Naive thymus-derived CD8-positive, alpha-beta T cell (primary cell): ENCODE measurements at regions not wholly inside any gene's neighbourhood (a gene's known extent, or its start where the extent isn't known, plus 50 kb on each side); places are given as distances from the start of the nearest gene placed in this dataset.

Experiments
- ATAC-seq, 2 donors: fragments of 150-1000 bp; cut with Tn5 transposase in 1 of 2; sonication (Bioruptor Pico), chemical (Tn5 transposase) in 1 of 2; 1 replicate in 1 of 2; 2 replicates in 1 of 2; pipeline ENCODE4 v1.10.0; 2021; ENCODE audit warnings: mild to moderate bottlenecking in 2 of 2, moderate library complexity in 2 of 2
- POLR2A ChIA-PET: fragments of 350-600 bp; sonication (Branson Sonifier 250); formaldehyde crosslinking; loops from one replicate; lab custom pipeline; 2021; ENCODE audit warnings: antibody characterized with exemption; lab: Charles Lee
- DNase-seq, 10 donors: peaks; one replicate each; pipeline versions ENCODE4 v3.0.0 to v3.0.0-alpha.2; 2020 to 2022
- H3K27ac Mint-ChIP-seq, 10 donors: one replicate each; pipeline ENCODE4 v1.8.0; 2020 to 2022; ENCODE audit warnings: mild to moderate bottlenecking in 10 of 10, mixed read lengths in 10 of 10, moderate library complexity in 4 of 10, inconsistent platforms in 1 of 10
- H3K27me3 Mint-ChIP-seq, 5 donors: one replicate each; pipeline ENCODE4 v1.8.0; 2021 to 2022; ENCODE audit warnings: mixed read lengths in 5 of 5
- H3K36me3 Mint-ChIP-seq, 3 donors: one replicate each; pipeline ENCODE4 v1.8.0; 2020 to 2022; ENCODE audit warnings: mixed read lengths in 3 of 3, mild to moderate bottlenecking in 2 of 3, inconsistent platforms in 1 of 3
- H3K4me1 Mint-ChIP-seq, 4 donors: one replicate each; pipeline ENCODE4 v1.8.0; 2021 to 2022; ENCODE audit warnings: mixed read lengths in 4 of 4
- H3K4me3 Mint-ChIP-seq, 10 donors: one replicate each; pipeline ENCODE4 v1.8.0; 2020 to 2022; ENCODE audit warnings: mild to moderate bottlenecking in 10 of 10, mixed read lengths in 10 of 10, moderate library complexity in 6 of 10, inconsistent platforms in 1 of 10
- H3K9me3 Mint-ChIP-seq, 9 donors: one replicate each; pipeline ENCODE4 v1.8.0; 2020 to 2022; ENCODE audit warnings: mixed read lengths in 9 of 9, mild to moderate bottlenecking in 3 of 9, inconsistent platforms in 1 of 9, moderate library complexity in 1 of 9

DNA sequence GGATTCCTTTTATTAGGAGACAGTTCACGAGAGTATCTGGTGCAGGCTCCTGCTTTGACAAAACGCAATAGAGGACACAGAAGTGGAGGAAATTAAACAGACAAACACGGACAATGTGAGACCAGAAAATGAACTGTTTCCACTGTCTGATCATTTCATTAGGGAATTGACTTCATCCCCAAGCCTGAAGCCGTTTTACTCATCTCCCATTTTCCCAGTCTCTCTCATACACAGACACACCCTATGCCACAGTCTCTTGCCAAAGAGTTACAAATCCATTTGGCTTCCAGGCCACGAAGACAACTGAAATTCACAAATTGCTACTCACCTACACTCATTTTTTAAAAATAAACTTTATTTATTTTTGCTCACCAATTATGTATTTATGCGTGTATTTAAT, 1087.8 kb upstream of the TMEM132C start:
- H3K27ac Mint-ChIP-seq, result no peak overlapping the region
- POLR2A ChIA-PET, result no interaction called here
- ATAC-seq, result no peak
- DNase-seq, result no peak
- no peaks in the 10 kb centered on the region for H3K4me1 Mint-ChIP-seq
- H3K27me3 Mint-ChIP-seq, result peaks cover 1 to 28% (median 5%) of the 10 kb centered on the region in 5 donors
- H3K9me3 Mint-ChIP-seq, result peaks cover 0 to 28% (median 15%) of the 10 kb centered on the region in 9 donors
- peaks cover 0 to 5% (median 0%) of the 10 kb centered on the region in 3 donors for H3K36me3 Mint-ChIP-seq
- H3K4me3 Mint-ChIP-seq, result no peak overlapping the region

DNA sequence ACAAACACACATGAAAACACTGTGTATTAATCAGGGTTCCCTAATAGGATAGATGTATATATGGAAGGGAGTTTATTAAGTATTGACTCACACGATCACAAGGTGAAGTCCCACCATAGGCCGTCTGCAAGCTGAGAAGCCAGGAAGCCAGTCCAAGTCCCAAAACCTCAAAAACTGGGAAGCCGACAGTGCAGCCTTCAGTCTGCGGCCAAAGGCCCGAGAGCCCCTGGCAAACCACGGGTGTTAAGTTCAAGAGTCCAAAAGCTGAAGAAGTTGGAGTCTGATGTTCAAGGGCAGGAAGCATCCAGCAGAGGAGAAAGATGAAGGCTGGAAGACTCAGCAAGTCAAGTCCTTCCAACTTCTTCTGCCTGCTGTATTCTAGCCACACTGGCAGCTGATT, 1085.0 kb upstream of the TMEM132C start:
- peaks cover 0 to 23% (median 11%) of the 10 kb centered on the region in 9 donors for H3K9me3 Mint-ChIP-seq
- peaks cover 2 to 28% (median 4%) of the 10 kb centered on the region in 5 donors for H3K27me3 Mint-ChIP-seq
- POLR2A ChIA-PET, result no interaction called here
- no peaks in the 10 kb centered on the region for H3K4me1 Mint-ChIP-seq
- ATAC-seq (no peak), DNase-seq (no peak)
- H3K36me3 Mint-ChIP-seq, result peaks cover 0 to 5% (median 0%) of the 10 kb centered on the region in 3 donors
- H3K27ac Mint-ChIP-seq, result peak overlapping the region in 1 of 10 donors; percentile 13
- H3K4me3 Mint-ChIP-seq, result no peak overlapping the region

DNA sequence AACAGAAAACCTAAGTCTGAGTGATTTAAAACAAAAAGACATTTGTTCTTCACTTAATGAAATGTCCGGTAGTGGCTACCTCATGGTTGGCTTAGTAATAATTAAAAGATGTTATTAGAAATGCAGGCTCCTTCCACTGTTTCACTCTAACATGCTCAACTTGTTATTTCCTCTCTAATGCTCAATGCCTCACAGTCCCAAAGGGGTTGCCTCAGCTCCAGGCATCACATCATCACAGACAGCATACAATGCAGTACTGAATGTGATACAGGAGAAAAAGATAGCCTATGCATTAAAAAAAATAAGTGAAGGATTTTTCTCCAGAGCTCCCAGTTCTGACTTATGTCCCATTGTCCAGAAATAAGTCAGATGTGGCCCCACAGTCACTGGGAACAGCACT, 1077.0 kb upstream of the TMEM132C start:
- peaks cover 0 to 12% (median 6%) of the 10 kb centered on the region in 5 donors for H3K27me3 Mint-ChIP-seq
- no peak overlapping the region for H3K27ac Mint-ChIP-seq
- DNase-seq, result no peak
- peaks cover 0 to 6% (median 0%) of the 10 kb centered on the region in 9 donors for H3K9me3 Mint-ChIP-seq
- H3K36me3 Mint-ChIP-seq, result no peaks in the 10 kb centered on the region
- no peaks in the 10 kb centered on the region for H3K4me1 Mint-ChIP-seq
- POLR2A ChIA-PET, result no interaction called here
- no peak overlapping the region for H3K4me3 Mint-ChIP-seq
- ATAC-seq, result no peak

DNA sequence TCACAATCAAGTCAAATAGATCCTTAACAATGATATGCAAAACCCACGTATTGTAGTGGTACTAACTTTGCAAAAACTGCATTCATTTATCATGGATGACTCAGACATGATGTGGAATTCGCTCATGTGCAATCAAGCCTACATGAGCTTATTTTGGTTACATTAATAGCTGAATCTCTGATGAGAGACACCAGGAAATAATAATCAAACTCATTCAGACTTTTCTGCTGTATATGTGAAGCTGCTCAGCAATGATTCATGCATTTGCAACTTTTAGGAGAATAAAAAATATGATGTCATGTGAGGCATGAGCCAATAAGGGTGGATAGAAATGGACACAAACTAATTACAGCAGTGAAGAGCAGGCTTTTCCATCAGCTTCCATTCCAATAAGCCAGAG, 1075.8 kb upstream of the TMEM132C start:
- no peak overlapping the region for H3K27ac Mint-ChIP-seq
- peaks cover 0 to 6% (median 0%) of the 10 kb centered on the region in 9 donors for H3K9me3 Mint-ChIP-seq
- H3K36me3 Mint-ChIP-seq, result no peaks in the 10 kb centered on the region
- no peaks in the 10 kb centered on the region for H3K4me1 Mint-ChIP-seq
- ATAC-seq (no peak), DNase-seq (no peak)
- H3K4me3 Mint-ChIP-seq, result no peak overlapping the region
- peaks cover 0 to 12% (median 8%) of the 10 kb centered on the region in 5 donors for H3K27me3 Mint-ChIP-seq
- POLR2A ChIA-PET, result no interaction called here

- Mint-ChIP-seq H3K9me3 (peaks cover 0 to 6% (median 0%) of the 10 kb centered on the region in 9 donors), H3K36me3 (no peaks in the 10 kb centered on the region), H3K4me1 (no peaks in the 10 kb centered on the region), H3K27ac (no peak overlapping the region), H3K4me3 (no peak overlapping the region), H3K27me3 (peaks cover 0 to 14% (median 10%) of the 10 kb centered on the region in 5 donors)
- ATAC-seq (no peak), DNase-seq (no peak)
- POLR2A ChIA-PET, result no interaction called here
Measured at GRCh38 chr12:127192391-127192790, 1074.6 kb upstream of the TMEM132C start.

DNA sequence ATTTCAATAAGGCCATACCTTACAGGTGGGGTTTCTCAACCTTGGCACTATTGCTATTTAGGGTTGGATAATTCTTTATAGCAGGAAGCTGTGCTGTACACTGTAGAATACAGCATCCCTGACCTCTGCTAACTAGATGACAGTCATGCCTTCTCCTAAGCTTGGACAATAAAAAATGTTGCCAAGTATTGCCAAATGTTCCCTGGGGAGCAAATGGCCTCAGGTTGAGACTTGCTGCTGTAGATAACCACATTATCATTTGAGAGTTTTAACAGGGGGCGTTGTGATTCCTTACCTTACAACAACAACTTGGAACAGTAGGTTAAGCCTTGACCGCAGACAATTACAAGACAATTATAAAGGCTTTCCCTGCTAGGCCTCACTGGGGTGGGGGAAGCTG, 1073.6 kb upstream of the TMEM132C start:
- Mint-ChIP-seq H3K27me3 (peaks cover 0 to 11% (median 9%) of the 10 kb centered on the region in 5 donors), H3K4me1 (no peaks in the 10 kb centered on the region), H3K36me3 (no peaks in the 10 kb centered on the region), H3K9me3 (peaks cover 0 to 6% (median 0%) of the 10 kb centered on the region in 9 donors), H3K27ac (no peak overlapping the region), H3K4me3 (no peak overlapping the region)
- DNase-seq, result no peak
- no peak for ATAC-seq
- POLR2A ChIA-PET, result no interaction called here

- Mint-ChIP-seq H3K4me3 (no peak overlapping the region), H3K36me3 (no peaks in the 10 kb centered on the region), H3K4me1 (no peaks in the 10 kb centered on the region), H3K27ac (no peak overlapping the region), H3K9me3 (peaks cover 0 to 12% (median 0%) of the 10 kb centered on the region in 9 donors), H3K27me3 (peaks cover 0 to 18% (median 9%) of the 10 kb centered on the region in 5 donors)
- no peak for ATAC-seq
- DNase-seq, result no peak
- POLR2A ChIA-PET, result no interaction called here
Measured at GRCh38 chr12:127194176-127194575, 1072.8 kb upstream of the TMEM132C start.

DNA sequence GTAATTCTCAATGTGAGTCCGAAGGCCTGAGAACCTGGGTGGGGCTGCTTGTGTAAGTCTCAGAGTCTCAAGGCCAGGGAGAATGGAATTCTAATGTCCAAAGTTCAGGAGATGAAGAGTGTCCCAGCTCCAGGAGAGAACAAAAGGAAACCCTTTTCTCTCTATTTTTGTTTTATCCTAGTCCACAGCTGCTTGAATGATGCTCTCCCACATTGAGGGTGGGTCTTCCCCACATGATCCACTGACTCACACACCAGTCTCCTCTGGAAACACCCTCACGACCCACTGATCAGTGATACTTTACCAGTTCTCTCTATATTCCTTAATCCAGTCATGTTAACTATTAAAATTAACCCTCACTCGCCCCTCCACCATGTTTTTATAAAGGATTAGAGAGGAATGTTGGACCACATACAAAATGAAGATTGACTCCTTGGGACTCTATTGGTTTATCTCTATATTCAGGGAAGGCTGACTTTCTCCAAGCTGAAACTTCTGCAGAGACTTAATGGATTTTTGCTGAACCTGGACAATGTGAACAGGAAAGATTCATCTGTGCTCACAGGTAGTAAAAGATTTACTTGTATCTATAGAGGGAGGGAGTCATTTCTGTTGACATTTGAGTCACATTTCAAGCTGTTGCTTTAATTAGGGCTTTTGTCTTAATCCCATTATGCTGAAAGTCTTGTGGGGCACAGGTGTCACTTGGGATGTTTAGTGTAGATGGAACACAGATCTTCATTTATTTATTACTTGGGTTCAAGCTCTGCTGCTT, 1061.0 kb upstream of the TMEM132C start:
- Mint-ChIP-seq H3K4me1 (no peaks in the 10 kb centered on the region), H3K36me3 (no peaks in the 10 kb centered on the region), H3K27ac (no peak overlapping the region), H3K27me3 (peaks cover 3 to 20% (median 6%) of the 10 kb centered on the region in 5 donors), H3K9me3 (peaks cover 0 to 8% (median 0%) of the 10 kb centered on the region in 9 donors), H3K4me3 (no peak overlapping the region)
- DNase-seq (no peak), ATAC-seq (no peak)
- POLR2A ChIA-PET, result no interaction called here

DNA sequence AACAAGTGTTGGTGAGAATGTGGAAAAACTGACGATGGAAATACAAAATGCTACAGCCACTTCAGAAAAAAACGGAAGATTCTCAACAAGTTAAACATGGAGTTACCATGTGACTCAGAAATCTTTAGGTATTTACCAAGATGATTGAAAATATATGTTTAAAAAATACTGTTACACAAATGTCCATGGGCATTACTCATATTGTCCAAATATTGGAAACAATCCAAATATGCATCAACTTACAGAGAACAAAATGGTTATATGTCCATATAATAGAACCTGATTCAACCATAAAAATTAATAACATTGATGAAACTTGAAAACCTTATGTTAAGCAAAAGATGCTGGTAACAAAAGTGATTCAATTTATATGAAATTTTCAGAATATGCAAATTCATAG, 1057.7 kb upstream of the TMEM132C start:
- Mint-ChIP-seq H3K9me3 (peaks cover 0 to 2% (median 0%) of the 10 kb centered on the region in 9 donors), H3K27ac (no peak overlapping the region), H3K4me1 (no peaks in the 10 kb centered on the region), H3K36me3 (no peaks in the 10 kb centered on the region), H3K27me3 (peaks cover 1 to 23% (median 5%) of the 10 kb centered on the region in 5 donors), H3K4me3 (no peak overlapping the region)
- no peak for DNase-seq
- POLR2A ChIA-PET, result no interaction called here
- no peak for ATAC-seq

- ATAC-seq (no peak), DNase-seq (no peak)
- H3K4me3 Mint-ChIP-seq, result no peak overlapping the region
- no peaks in the 10 kb centered on the region for H3K4me1 Mint-ChIP-seq
- H3K27me3 Mint-ChIP-seq, result peaks cover 0 to 13% (median 4%) of the 10 kb centered on the region in 5 donors
- no peak overlapping the region for H3K27ac Mint-ChIP-seq
- H3K36me3 Mint-ChIP-seq, result no peaks in the 10 kb centered on the region
- peaks cover 0 to 2% (median 0%) of the 10 kb centered on the region in 9 donors for H3K9me3 Mint-ChIP-seq
- POLR2A ChIA-PET, result no interaction called here
Measured at GRCh38 chr12:127214186-127214585, 1052.8 kb upstream of the TMEM132C start.

- Mint-ChIP-seq H3K9me3 (no peaks in the 10 kb centered on the region), H3K4me1 (no peaks in the 10 kb centered on the region), H3K27me3 (peaks cover 3 to 34% (median 11%) of the 10 kb centered on the region in 5 donors), H3K4me3 (no peak overlapping the region), H3K27ac (no peak overlapping the region), H3K36me3 (no peaks in the 10 kb centered on the region)
- no peak for DNase-seq
- POLR2A ChIA-PET, result no interaction called here
- ATAC-seq, result no peak
Measured at GRCh38 chr12:127223011-127223410, 1044.0 kb upstream of the TMEM132C start.

- Mint-ChIP-seq H3K4me3 (no peak overlapping the region), H3K27ac (no peak overlapping the region), H3K36me3 (no peaks in the 10 kb centered on the region), H3K9me3 (peaks cover 0 to 3% (median 0%) of the 10 kb centered on the region in 9 donors), H3K27me3 (peaks cover 4 to 34% (median 10%) of the 10 kb centered on the region in 5 donors), H3K4me1 (no peaks in the 10 kb centered on the region)
- POLR2A ChIA-PET, result no interaction called here
- ATAC-seq (no peak), DNase-seq (no peak)
Measured at GRCh38 chr12:127223731-127224130, 1043.2 kb upstream of the TMEM132C start.

DNA sequence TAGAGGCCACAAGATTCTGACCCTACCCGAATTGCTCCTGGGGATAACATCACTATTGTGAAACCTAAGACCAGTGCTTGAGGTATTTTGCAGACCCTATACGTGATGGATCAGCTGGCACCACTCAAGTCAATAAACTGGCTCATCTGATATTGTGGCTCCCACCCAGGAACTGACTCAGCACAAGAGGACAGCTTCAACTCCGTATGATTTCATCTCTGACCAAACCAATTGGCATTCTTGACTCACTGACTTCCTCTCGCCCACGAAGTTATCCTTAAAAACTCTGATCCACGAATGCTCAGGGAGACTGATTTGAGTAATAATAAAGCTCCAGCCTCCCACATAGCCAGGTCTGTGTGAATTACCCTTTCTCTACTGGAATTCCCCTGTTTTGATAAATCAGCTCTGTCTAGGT, 1036.1 kb upstream of the TMEM132C start:
- H3K27me3 Mint-ChIP-seq, result peaks cover 0 to 7% (median 3%) of the 10 kb centered on the region in 5 donors
- H3K4me1 Mint-ChIP-seq, result no peaks in the 10 kb centered on the region
- H3K4me3 Mint-ChIP-seq, result no peak overlapping the region
- no peak for ATAC-seq
- POLR2A ChIA-PET, result no interaction called here
- H3K9me3 Mint-ChIP-seq, result peaks cover 0 to 3% (median 0%) of the 10 kb centered on the region in 9 donors
- H3K27ac Mint-ChIP-seq, result no peak overlapping the region
- DNase-seq, result no peak
- H3K36me3 Mint-ChIP-seq, result no peaks in the 10 kb centered on the region
